GM18861 (cell line): ENCODE measurements at regions not wholly inside any gene's neighbourhood (a gene's known extent, or its start where the extent isn't known, plus 50 kb on each side); places are given as distances from the start of the nearest gene placed in this dataset.
"Not testable (repeated sequence)": the region's sequence is repeated elsewhere in the genome, so short reads cannot be mapped to it uniquely, and the experiment has no call there.

ENCODE experiments used
- ATAC-seq: cut with Tn5 transposase; IDR thresholded peaks from one replicate; pipeline ENCODE4 v1.9.1; 2021; ENCODE audit not compliant: unreplicated experiment

DNA sequence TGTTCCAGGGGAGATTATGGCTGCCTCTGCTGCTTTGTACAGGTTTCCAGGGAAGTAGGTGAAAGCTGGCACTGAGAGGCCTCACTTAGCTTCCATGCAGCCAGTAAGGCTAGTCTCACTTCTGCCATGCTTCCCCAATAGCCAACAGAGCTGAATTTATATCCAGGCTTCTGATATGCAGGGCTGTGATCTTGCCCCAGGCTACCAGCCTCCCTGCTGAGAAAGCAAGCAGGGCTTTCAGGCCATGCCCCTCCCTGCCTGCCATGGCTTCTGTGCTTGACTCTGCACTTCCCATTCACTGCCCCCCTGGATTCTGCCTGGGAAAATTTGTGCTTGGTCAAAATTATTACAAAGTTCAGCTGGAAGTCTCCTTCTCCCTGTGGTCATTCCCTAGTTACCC lies 302.1 kb upstream of the FBXO33 start:
- ATAC-seq = no peak

- peak; percentile 75 for ATAC-seq
Measured at GRCh38 chr14:39733741-39734140, 301.5 kb upstream of the FBXO33 start.

- ATAC-seq = no peak
Measured at GRCh38 chr14:39731912-39732311, 299.7 kb upstream of the FBXO33 start.

DNA sequence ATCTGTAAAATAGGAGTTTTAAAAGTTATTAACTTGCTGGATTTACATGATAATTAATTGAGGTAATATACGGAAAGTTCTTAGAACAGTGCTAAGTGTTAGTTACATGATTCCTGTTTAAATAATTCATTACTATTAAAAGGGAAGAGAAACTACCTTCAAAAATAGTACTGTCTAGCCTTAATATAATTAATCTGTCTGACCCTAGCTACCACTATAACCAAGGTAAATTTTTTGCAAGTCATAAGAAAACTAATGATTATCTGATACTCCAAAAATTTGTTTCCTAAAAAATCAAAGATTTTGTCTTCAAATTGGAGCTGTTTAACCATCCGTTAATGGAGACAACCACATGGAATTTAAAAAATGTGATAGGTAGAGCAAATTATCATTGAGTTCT lies 294.3 kb upstream of the FBXO33 start:
- no peak for ATAC-seq

DNA sequence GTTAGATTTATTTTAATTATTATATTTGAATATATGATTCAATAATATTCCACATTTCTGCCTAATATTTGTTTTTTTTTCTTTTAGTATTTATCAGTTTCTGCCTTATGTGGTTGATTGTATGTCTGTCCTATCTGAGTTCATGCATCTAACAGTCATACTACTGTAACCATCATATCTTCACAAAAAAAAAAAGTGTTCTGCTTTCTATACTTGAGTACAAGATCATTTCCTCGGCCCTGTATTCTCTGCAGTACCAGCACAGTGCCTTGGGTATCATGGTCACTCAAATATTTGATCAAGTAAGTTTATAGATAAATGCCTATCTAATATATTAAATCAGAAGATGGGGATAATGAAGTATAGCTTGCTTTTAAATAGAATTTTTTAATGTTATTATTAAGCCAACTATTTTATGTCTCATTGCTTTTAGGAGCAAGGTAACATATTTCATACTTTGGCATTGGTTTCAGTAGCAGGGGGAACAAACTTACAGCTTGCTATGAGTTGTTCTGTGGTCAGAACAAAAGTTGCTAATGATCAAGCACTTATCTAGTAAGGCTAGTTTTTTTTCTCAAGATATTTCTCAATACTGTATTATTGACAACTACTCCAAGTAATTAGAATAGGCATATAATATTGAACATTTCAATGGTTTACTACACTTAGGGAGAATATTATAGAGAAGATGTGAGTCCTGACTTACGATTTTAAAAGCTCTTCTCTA lies 290.5 kb upstream of the FBXO33 start:
- peak; percentile 39 for ATAC-seq

DNA sequence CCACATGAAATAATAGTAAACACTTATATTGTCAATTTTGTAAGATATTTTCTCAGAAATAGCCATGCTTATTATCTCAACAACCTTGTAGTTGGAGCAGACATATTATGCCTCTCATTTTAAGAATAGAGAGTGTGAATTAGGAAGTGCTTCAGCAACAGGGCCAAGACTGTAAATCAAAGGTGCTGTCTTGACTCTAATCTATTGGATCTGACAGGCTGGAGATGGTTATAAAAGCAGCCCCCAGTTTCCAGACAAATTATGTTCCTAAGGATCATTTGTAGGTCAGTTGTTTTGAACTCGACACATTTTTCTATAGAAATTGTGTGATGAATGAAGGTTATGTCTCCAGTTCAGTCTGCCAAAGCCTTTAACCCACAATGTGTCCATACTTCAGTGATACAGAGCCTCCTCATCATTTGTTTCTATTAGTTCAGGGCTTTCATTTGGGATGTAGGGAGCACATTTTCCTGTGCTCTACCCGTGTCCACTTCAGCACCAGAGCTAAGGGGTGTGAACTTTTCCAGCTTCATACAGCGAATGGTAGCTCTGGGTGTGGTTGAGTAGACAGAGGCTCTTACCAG lies 284.8 kb upstream of the FBXO33 start:
- no peak for ATAC-seq

DNA sequence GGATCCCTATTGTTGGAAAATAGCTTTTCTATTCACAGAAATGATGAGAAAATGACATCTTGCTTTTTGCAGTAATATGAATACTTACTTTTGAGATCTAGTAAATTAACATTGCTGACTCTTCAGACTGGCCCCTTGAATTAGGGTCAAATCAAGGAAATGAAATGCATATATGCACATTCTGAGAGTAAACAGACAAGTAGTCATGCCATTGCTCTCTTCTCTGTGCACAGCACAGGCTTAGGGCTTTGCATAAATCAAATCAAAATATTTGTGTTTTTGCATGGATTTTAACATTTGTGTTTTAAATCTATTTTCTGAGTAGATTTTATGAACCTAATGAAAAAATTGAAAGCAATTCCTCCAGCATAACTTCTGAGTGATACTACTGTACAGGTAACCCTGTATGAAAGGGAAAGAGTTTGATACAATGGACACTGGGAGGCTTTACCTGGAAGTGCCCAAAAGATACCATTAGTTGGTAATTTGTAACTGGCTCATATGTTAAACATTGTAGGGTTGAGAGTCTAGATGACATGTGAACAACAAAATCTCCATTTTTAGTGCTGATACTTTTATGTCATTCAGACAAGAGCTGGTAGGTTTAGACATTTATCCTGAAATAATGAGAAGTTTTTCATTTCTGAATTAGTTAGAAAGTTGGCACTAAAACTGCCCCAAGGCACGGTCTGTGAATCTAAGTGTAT lies 280.2 kb upstream of the FBXO33 start:
- no peak for ATAC-seq

DNA sequence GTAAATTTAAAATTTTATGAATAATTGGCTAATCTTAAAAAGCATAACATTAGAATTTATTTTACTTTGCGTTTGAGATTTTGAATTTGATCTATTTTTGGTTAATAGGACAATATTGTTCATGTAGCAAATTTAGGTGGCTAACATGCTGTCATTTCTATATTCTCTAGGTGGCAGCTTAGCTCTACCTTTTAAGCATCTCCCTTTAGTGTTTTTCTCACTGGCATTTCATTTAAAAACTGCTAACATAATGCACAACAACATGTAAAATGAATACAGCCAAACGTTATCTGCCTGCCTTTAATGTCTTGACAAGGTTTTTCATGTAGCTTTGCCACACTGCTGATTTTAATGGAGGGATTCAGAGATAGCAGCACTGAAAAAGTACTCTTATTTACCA lies 272.4 kb upstream of the FBXO33 start:
- no peak for ATAC-seq

DNA sequence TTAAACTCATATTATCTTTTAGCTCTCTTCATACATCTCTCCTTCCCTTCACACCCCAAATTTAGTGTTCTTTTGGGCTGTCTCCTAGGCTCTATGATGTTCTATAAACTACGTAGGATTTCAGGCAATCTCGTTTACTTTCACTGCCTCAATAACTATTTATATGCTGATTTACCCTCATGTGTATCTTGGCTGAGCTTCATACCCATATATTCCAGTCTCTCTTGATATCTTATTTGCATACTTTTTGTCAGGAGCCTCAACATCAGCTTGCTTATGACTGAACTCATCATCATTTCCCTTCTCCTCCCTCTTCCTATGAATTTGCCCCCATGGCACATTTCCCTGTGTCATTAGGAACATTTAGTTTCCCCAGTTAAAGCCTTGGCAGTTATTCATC lies 262.1 kb upstream of the FBXO33 start:
- ATAC-seq = no peak

- ATAC-seq = no peak
Measured at GRCh38 chr14:39683691-39684260, 251.5 kb upstream of the FBXO33 start.

DNA sequence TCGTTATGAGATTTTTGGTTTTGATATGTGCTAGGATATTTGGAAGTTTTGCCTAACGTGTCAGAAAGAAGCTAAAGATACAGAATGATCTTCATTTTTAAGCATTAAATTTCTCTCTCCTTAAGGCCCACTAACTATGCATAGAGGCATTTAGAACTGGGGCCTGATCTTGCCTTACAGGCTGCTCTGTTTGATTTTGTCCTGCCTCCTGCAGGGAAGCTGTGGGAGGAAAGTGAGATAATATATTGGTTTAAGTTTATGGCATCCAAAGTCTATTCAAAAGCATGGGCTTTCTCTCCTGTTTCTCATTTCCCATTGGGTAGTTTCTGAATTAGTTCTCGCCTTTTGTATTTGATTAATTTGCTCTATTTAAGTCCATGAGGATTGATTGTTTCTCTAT lies 250.3 kb upstream of the FBXO33 start:
- no peak for ATAC-seq

- ATAC-seq = no peak
Measured at GRCh38 chr14:39681782-39682399, 249.7 kb upstream of the FBXO33 start.

DNA sequence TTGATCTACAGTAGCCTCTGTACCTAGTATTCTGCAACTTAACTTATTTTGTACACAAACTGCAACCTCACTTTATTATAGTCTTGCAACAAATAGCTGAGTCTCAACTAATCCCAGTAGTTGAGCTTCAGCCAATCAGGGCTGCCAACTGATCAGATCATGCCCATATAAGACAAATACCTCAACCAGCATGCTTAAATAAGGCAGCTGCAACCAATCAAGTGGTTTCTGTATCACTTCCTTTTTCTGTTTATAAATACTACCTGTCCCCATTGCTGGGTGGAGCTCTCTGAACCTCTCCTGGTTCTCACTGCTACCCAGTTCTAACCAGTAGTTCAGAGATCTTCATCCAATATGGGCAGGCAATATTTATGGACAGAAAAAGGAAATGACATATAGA lies 248.5 kb upstream of the FBXO33 start:
- ATAC-seq = peak; percentile 83

- ATAC-seq = no peak
Measured at GRCh38 chr14:39673734-39674133, 241.5 kb upstream of the FBXO33 start.

DNA sequence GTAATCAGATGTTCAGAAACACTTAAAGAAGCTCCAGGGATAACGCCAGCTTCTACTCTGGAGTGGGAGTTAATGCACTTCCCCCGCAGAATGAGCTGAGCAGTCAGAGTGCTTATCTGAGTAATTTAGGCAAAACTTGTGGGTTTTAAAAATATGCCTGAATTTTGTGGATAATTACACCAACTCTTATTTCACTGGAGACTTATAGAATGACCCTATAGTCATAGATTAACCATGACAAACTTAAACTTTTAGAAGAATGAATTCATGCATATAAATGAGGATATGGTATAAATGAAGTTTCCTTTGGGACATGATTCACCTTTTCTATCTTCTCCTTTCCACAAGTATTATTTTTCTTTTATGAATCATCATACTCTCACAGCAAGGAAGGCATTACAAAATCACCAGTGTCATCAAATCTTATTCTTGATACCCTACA lies 241.1 kb upstream of the FBXO33 start:
- no peak for ATAC-seq

DNA sequence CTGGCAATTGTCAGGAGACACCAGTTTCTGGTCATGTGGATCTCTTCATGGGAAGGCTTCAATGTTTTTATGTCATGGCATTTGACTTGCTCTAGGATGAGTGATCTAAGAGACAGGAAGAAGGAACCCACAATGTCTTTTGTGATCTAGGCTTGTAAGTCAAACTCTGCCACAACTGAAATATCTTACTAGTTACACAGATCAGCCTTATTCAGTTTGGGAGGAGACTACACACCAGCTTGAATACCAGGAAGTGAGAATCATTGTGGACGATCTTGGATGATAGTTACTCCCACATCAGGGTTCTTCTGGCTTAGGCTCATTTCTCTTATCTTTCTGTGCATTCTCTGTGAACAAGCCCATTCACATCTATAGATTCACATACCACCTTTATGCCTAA lies 236.2 kb upstream of the FBXO33 start:
- ATAC-seq = no peak

DNA sequence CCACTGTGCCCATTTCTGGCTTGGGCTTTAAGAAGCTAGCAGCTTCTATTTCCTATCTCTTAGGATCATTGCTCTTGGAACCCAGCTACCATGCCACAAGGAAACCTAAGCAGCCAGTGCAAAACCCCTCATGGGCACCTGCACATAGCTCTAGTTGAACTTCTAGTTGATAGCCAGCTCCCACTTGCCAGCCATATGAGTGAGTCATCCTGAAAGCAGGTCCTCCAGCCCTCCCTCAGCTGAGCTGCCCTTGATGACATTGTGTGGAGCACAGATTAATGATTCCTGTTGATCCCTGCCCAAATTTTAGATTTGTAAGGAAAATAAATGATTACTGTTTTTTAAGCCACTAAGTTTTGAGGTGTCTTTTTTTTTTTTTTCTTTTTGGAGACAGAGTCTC lies 234.2 kb upstream of the FBXO33 start:
- no peak for ATAC-seq

- no peak for ATAC-seq
Measured at GRCh38 chr14:39665075-39665475, 232.8 kb upstream of the FBXO33 start.

GRCh38 chr14:39664646-39665045 lies 232.4 kb upstream of the FBXO33 start:
- ATAC-seq = no peak

DNA sequence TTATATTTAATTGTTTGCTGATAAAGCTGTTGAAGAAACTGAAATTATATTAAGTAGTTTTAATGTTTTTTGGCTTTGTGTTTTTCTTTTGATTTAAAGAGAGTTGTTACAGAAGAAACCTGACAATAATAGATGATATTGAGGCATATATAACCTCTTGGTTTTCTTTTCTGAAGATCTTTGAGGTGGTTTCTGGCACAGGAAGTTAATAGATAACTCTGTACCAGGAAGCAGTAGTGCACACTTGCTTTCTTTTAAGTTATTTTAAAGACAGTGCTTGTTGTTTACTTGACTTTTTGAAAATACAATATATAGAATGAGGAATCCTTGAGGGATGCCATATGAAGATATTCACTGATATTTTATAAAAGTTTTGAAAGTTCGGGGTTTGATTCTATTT lies 209.0 kb upstream of the FBXO33 start:
- peak; percentile 95 for ATAC-seq

GRCh38 chr14:39639009-39639408 lies 206.8 kb upstream of the FBXO33 start:
- ATAC-seq = not testable (repeated sequence)

- ATAC-seq = no peak
Measured at GRCh38 chr14:39628087-39628486, 195.9 kb upstream of the FBXO33 start.
